H1 (cell line): ENCODE measurements at regions not wholly inside any gene's neighbourhood (a gene's known extent, or its start where the extent isn't known, plus 50 kb on each side); places are given as distances from the start of the nearest gene placed in this dataset.

Experiments
- CTCF ChIA-PET: fragments of 300-600 bp; sonication (Branson Sonifier 250); formaldehyde crosslinking; loops from one replicate; lab custom pipeline; 2021; ENCODE audit not compliant: partially characterized antibody; lab: Charles Lee
- POLR2A ChIA-PET: fragments of 300-600 bp; sonication (Branson Sonifier 250); formaldehyde crosslinking; loops from one replicate; lab custom pipeline; 2021; ENCODE audit warnings: inconsistent platforms; ENCODE audit not compliant: partially characterized antibody; lab: Charles Lee
- DNase-seq, 2 experiments: peaks; one replicate each; pipeline versions ENCODE4 v3.0.0 to v3.0.0-alpha.2; 2010 to 2022; ENCODE audit warnings: low spot score in 2 of 2, low read depth in 1 of 2, mixed read lengths in 1 of 2
- FAIRE-seq: peaks from 2 replicates; lab custom pipeline; 2011; peaks lifted over from hg19 to GRCh38; lab: Jason Lieb, UNC
- H2AFZ ChIP-seq: 2 replicates; pipeline ENCODE4 v1.8.1; 2012; ENCODE audit warnings: low read length, inconsistent platforms
- H2AK5ac ChIP-seq: 2 replicates; pipeline ENCODE4 v1.6.1; 2013; ENCODE audit warnings: low read depth, low read length
- H2BK120ac ChIP-seq: replicated peaks from 2 replicates; pipeline ENCODE3; 2013; ENCODE audit warnings: low read depth, low read length, inconsistent platforms
- H2BK12ac ChIP-seq: 2 replicates; pipeline ENCODE4 v1.6.1; 2013; ENCODE audit warnings: low read depth, low read length
- H2BK15ac ChIP-seq: 2 replicates; pipeline ENCODE4 v1.6.1; 2013; ENCODE audit warnings: low read length
- H2BK20ac ChIP-seq: 2 replicates; pipeline ENCODE4 v1.6.1; 2013; ENCODE audit warnings: low read length
- H2BK5ac ChIP-seq: 2 replicates; pipeline ENCODE4 v1.6.1; 2013; ENCODE audit warnings: low read depth, low read length
- H3K14ac ChIP-seq: 2 replicates; pipeline ENCODE4 v1.6.1; 2013; ENCODE audit warnings: inconsistent platforms; ENCODE audit not compliant: insufficient read length
- H3K18ac ChIP-seq: 2 replicates; pipeline ENCODE4 v1.6.1; 2013; ENCODE audit warnings: low read length; ENCODE audit errors: extremely low read depth
- H3K23ac ChIP-seq: 2 replicates; pipeline ENCODE4 v1.6.1; 2013; ENCODE audit warnings: inconsistent platforms; ENCODE audit not compliant: insufficient read length
- H3K23me2 ChIP-seq: 2 replicates; pipeline ENCODE4 v1.6.1; 2013; ENCODE audit warnings: low read depth, low read length
- H3K27ac ChIP-seq: 2 replicates; pipeline ENCODE4 v1.6.1; 2011; ENCODE audit warnings: low read depth, low read length, inconsistent platforms
- H3K27me3 ChIP-seq, 4 experiments: replicated peaks in 1 of 4; 1 replicate in 1 of 4; 2 replicates in 3 of 4; pipeline versions ENCODE4 v1.6.1 to v1.8.1; 2011 to 2013; ENCODE audit warnings: low read length in 3 of 4, mild to moderate bottlenecking in 3 of 4, inconsistent platforms in 2 of 4, mixed read lengths in 2 of 4, moderate library complexity in 1 of 4; ENCODE audit not compliant: control insufficient read depth in 3 of 4, insufficient read depth in 3 of 4; ENCODE audit errors: extremely low read depth in 1 of 4
- H3K36me3 ChIP-seq, 4 experiments: 2 replicates each; pipeline versions ENCODE4 v1.6.1 to v1.8.1; 2011 to 2013; ENCODE audit warnings: mild to moderate bottlenecking in 4 of 4, low read length in 3 of 4, moderate library complexity in 2 of 4, control low read depth in 1 of 4, inconsistent platforms in 1 of 4; ENCODE audit not compliant: insufficient read depth in 4 of 4, control insufficient read depth in 2 of 4
- H3K4ac ChIP-seq: replicated peaks from 2 replicates; pipeline ENCODE3; 2013; ENCODE audit warnings: low read length, low read depth, mixed read lengths, inconsistent platforms; ENCODE audit not compliant: insufficient read length
- H3K4me1 ChIP-seq, 4 experiments: replicated peaks in 1 of 4; 1 replicate in 1 of 4; 2 replicates in 3 of 4; pipeline versions ENCODE4 v1.6.1 to v1.8.1; 2011 to 2013; ENCODE audit warnings: low read length in 3 of 4, inconsistent platforms in 2 of 4, mixed read lengths in 1 of 4; ENCODE audit not compliant: insufficient read depth in 4 of 4, control insufficient read depth in 3 of 4
- H3K4me2 ChIP-seq, 2 experiments: 2 replicates each; pipeline versions ENCODE4 v1.6.1 to v1.8.1; 2011 to 2013; ENCODE audit warnings: low read depth in 2 of 2, low read length in 2 of 2, control low read depth in 1 of 2, inconsistent platforms in 1 of 2, mild to moderate bottlenecking in 1 of 2; ENCODE audit not compliant: insufficient read depth in 1 of 2
- H3K4me3 ChIP-seq, 4 experiments: fragments of 200-600, 300-600 bp in 1 of 4; sonication (generic), shearing (Covaris generic), sonication (Bioruptor Twin) in 1 of 4; 2 replicates each; pipeline versions ENCODE4 v1.5.1 to v1.8.1; 2011 to 2016; ENCODE audit warnings: low read length in 4 of 4, low read depth in 3 of 4, control low read depth in 2 of 4, inconsistent platforms in 2 of 4, mild to moderate bottlenecking in 2 of 4, mixed read lengths in 1 of 4, moderate library complexity in 1 of 4; ENCODE audit not compliant: insufficient read depth in 2 of 4; ENCODE audit errors: extremely low read depth in 1 of 4
- H3K56ac ChIP-seq: replicated peaks from 2 replicates; pipeline ENCODE3; 2013; ENCODE audit warnings: low read depth, mild to moderate bottlenecking, mixed read lengths, low read length, inconsistent platforms; ENCODE audit not compliant: insufficient read length
- H3K79me1 ChIP-seq: 2 replicates; pipeline ENCODE4 v1.6.1; 2013; ENCODE audit warnings: low read depth, low read length, control low read depth
- H3K79me2 ChIP-seq, 2 experiments: 2 replicates each; pipeline versions ENCODE4 v1.6.1 to v1.8.1; 2012 to 2013; ENCODE audit warnings: low read length in 2 of 2, mild to moderate bottlenecking in 2 of 2, inconsistent platforms in 1 of 2; ENCODE audit not compliant: insufficient read depth in 2 of 2, control insufficient read depth in 1 of 2
- H3K9ac ChIP-seq, 4 experiments: replicated peaks in 1 of 4; 1 replicate in 1 of 4; 2 replicates in 3 of 4; pipeline versions ENCODE4 v1.6.1 to v1.8.1; 2011 to 2013; ENCODE audit warnings: low read depth in 3 of 4, low read length in 3 of 4, control low read depth in 2 of 4, mild to moderate bottlenecking in 2 of 4, moderate library complexity in 2 of 4, inconsistent platforms in 1 of 4; ENCODE audit errors: extremely low read depth in 1 of 4
- H3K9me3 ChIP-seq, 2 experiments: 2 replicates each; pipeline versions ENCODE4 v1.6.1 to v1.8.1; 2012 to 2013; ENCODE audit warnings: mild to moderate bottlenecking in 2 of 2, moderate library complexity in 2 of 2, control low read depth in 1 of 2, inconsistent platforms in 1 of 2, low read depth in 1 of 2, low read length in 1 of 2, mixed read lengths in 1 of 2; ENCODE audit not compliant: insufficient read depth in 2 of 2
- H4K20me1 ChIP-seq, 2 experiments: replicated peaks in 1 of 2; 2 replicates each; pipeline versions ENCODE3 to v1.8.1; 2011 to 2013; ENCODE audit warnings: inconsistent platforms in 2 of 2, low read length in 2 of 2, mild to moderate bottlenecking in 1 of 2; ENCODE audit not compliant: insufficient read depth in 2 of 2, control insufficient read depth in 1 of 2
- H4K5ac ChIP-seq: 2 replicates; pipeline ENCODE4 v1.6.1; 2013; ENCODE audit warnings: low read length, low read depth, mixed read lengths, inconsistent platforms; ENCODE audit not compliant: insufficient read length
- H4K8ac ChIP-seq: 2 replicates; pipeline ENCODE4 v1.8.0; 2013; ENCODE audit warnings: mild to moderate bottlenecking, moderate library complexity, low read length, inconsistent platforms; ENCODE audit not compliant: insufficient read depth; ENCODE audit errors: extremely low read depth
- H4K91ac ChIP-seq: replicated peaks from 2 replicates; pipeline ENCODE3; 2013; ENCODE audit warnings: low read length, mixed read lengths, inconsistent platforms; ENCODE audit not compliant: insufficient read length
- BACH1 ChIP-seq: IDR thresholded peaks from 2 replicates; pipeline ENCODE4 v1.6.1; 2012; ENCODE audit warnings: low read length, improper control_type of control experiment
- BCL11A ChIP-seq, 2 experiments: IDR thresholded peaks; one replicate each; pipeline ENCODE4 v1.6.1; 2011; ENCODE audit warnings: low read depth in 2 of 2, low read length in 2 of 2, mild to moderate bottlenecking in 2 of 2
- CTBP2 ChIP-seq: IDR thresholded peaks from 2 replicates; pipeline ENCODE4 v1.7.0; 2011; ENCODE audit warnings: borderline replicate concordance, mild to moderate bottlenecking, moderate library complexity, mixed read lengths, low read length; ENCODE audit not compliant: insufficient read depth, insufficient read length
- FOSL1 ChIP-seq: IDR thresholded peaks from 2 replicates; pipeline ENCODE4 v1.6.1; 2011; ENCODE audit warnings: mild to moderate bottlenecking, low read depth, low read length, moderate library complexity; ENCODE audit not compliant: insufficient read depth
- PHF8 ChIP-seq: fragments of 200-600 bp; sonication (generic); conservative IDR thresholded peaks from 2 replicates; pipeline ENCODE4 v1.7.1; 2012; ENCODE audit warnings: low read depth, mild to moderate bottlenecking, inconsistent platforms, low read length, moderate library complexity
- SIRT6 ChIP-seq: IDR thresholded peaks from one replicate; pipeline ENCODE4 v1.7.1; 2012; ENCODE audit warnings: low read length, inconsistent platforms
- TAF7 ChIP-seq: optimal IDR thresholded peaks from 2 replicates; pipeline ENCODE3; 2011; ENCODE audit warnings: low read depth, mild to moderate bottlenecking, inconsistent platforms, low read length, moderate library complexity, borderline replicate concordance
- TEAD4 ChIP-seq: IDR thresholded peaks from 2 replicates; pipeline ENCODE4 v1.6.1; 2012; ENCODE audit warnings: low read depth, low read length, inconsistent platforms, mixed read lengths
- WGBS, 2 experiments: shearing (Covaris generic) in 1 of 2; methylation state at CpG; one replicate each; pipeline versions ENCODE4 v1.1.6 to v1.1.7; 2013 to 2015; ENCODE audit warnings: low lambda C conversion rate in 2 of 2, mixed read lengths in 2 of 2, inconsistent platforms in 1 of 2, low coverage in 1 of 2, missing lambda C conversion rate in 1 of 2; ENCODE audit not compliant: insufficient replicate concordance in 2 of 2, insufficient coverage in 1 of 2, insufficient read length in 1 of 2; ENCODE audit errors: extremely low coverage in 1 of 2, missing lambda C conversion rate in 1 of 2; 5-methylcytosine and 5-hydroxymethylcytosine counted together
- TF ChIP-seq, protein P1 (sequence below): IDR thresholded peaks from 2 replicates; pipeline ENCODE4 v1.6.1; 2012; ENCODE audit warnings: low read length, inconsistent platforms

DNA sequence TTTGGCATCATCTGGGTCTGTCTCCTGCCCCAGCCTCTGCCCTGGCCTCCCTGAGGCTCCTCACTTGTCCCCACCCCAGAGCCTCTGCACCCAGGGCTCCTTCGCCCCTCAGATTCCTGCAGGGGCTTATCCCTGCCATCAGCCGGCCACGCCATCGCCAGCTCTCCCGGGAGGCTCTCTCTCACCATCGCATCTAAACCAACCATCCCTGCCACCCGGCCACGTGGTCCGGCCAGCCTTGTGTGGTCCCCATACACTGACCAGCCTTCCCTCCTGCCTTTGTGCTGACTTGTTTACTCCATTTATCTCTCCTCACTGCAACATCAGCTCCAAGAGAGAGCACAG lies 134.3 kb upstream of the IQSEC1 start:
- H4K5ac ChIP-seq = no peak overlapping the region
- no peak overlapping the region for H3K4ac ChIP-seq
- H2BK20ac ChIP-seq = no peak overlapping the region
- no peak overlapping the region for H3K56ac ChIP-seq
- WGBS, 2 experiments = 92% methylated on average over 9 of the region's 9 CpGs; no CpG with 5 or more reads in 1 of the 2 experiments
- no peak overlapping the region for H3K9ac ChIP-seq
- H3K27me3 ChIP-seq = peaks cover 0 to 4% (median 3%) of the 10 kb centered on the region in 4 experiments; a peak in 4 of 7 replicates
- peaks cover 0 to 11% of the 10 kb centered on the region in 2 experiments for H4K20me1 ChIP-seq
- no peak overlapping the region for H4K8ac ChIP-seq
- ChIA-PET CTCF (interaction anchor here (0.8 to 1.6 kb wide), 6 partner anchors 9 to 136 kb away, joined by 3 to 8 read pairs (median 4); no protein-coding TSS in a partner anchor), POLR2A (no interaction called here)
- FAIRE-seq = no peak
- no peaks in the 10 kb centered on the region; a peak in 1 of 7 replicates for H3K4me1 ChIP-seq
- no peak overlapping the region for H3K18ac ChIP-seq
- H3K14ac ChIP-seq = no peak overlapping the region
- H2BK5ac ChIP-seq = no peak overlapping the region
- no peak overlapping the region for H3K27ac ChIP-seq
- H3K36me3 ChIP-seq = no peaks in the 10 kb centered on the region
- H3K23ac ChIP-seq = no peak overlapping the region
- no peaks in the 10 kb centered on the region for H3K9me3 ChIP-seq
- no peak overlapping the region for H3K4me3 ChIP-seq
- no peaks in the 10 kb centered on the region for H3K79me2 ChIP-seq
- TF ChIP-seq BACH1 = no peak
- TF ChIP-seq PHF8 = no peak
- no peak for TF ChIP-seq SIRT6
- no peak for TF ChIP-seq CTBP2
- no peak for TF ChIP-seq FOSL1
- TF ChIP-seq TEAD4 = no peak
- no peak for TF ChIP-seq TAF7
- TF ChIP-seq, protein P1, sequence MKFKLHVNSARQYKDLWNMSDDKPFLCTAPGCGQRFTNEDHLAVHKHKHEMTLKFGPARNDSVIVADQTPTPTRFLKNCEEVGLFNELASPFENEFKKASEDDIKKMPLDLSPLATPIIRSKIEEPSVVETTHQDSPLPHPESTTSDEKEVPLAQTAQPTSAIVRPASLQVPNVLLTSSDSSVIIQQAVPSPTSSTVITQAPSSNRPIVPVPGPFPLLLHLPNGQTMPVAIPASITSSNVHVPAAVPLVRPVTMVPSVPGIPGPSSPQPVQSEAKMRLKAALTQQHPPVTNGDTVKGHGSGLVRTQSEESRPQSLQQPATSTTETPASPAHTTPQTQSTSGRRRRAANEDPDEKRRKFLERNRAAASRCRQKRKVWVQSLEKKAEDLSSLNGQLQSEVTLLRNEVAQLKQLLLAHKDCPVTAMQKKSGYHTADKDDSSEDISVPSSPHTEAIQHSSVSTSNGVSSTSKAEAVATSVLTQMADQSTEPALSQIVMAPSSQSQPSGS = no peak
- TF ChIP-seq BCL11A (IDR thresholded peaks at IDR 0.05; ENCODE audit: low read depth in 2 of 2, low read length in 2 of 2) = no peak
- TF ChIP-seq, all 59 proteins: peak for 0
- Histone ChIP-seq H2BK15ac (no peak overlapping the region), H4K91ac (no peak overlapping the region), H2AK5ac (no peak overlapping the region), H3K23me2 (peaks cover 9% of the 10 kb centered on the region; the same call in 1 of the 2 replicates), H2BK12ac (no peak overlapping the region), H3K79me1 (peaks cover 2% of the 10 kb centered on the region; the same call in 1 of the 2 replicates), H2AFZ (no peak overlapping the region), H2BK120ac (no peak overlapping the region), H3K4me2 (no peak overlapping the region)
- no peak for DNase-seq
